ENCODE measurements at regions not wholly inside any gene's neighbourhood (a gene's known extent, or its start where the extent isn't known, plus 50 kb on each side); places are given as distances from the start of the nearest gene placed in this dataset.

- Mint-ChIP-seq H3K36me3 (ENCODE audit: low read depth) (no peaks in the 10 kb centered on the region), H3K27me3 (ENCODE audit: insufficient read depth) (no peaks in the 10 kb centered on the region), H3K9me3 (peaks cover 11% of the 10 kb centered on the region), H3K4me3 (no peak overlapping the region), H3K27ac (no peak overlapping the region), H3K4me1 (peaks cover 2% of the 10 kb centered on the region)
- 94 to 100% methylated on average over 1 to 2 of the region's 2 CpGs for WGBS, 2 experiments (ENCODE audit: insufficient coverage in 1 of 2, insufficient read length in 1 of 2)
- no peak for DNase-seq
- H3K9me3 ChIP-seq (ENCODE audit: control insufficient read depth, low read length) = peaks cover 12% of the 10 kb centered on the region
- no peaks in the 10 kb centered on the region for H3K4me1 ChIP-seq (ENCODE audit: control insufficient read depth, insufficient read depth, low read length)
- H3K27me3 ChIP-seq (ENCODE audit: control insufficient read depth, insufficient read depth, low read length, poor library complexity, severe bottlenecking) = no peaks in the 10 kb centered on the region
- TF ChIP-seq CTCF (conservative IDR thresholded peaks at IDR 0.05) = no peak
- H3K9ac ChIP-seq (ENCODE audit: extremely low read depth, low read length, poor library complexity, severe bottlenecking) = no peak overlapping the region
- no peak overlapping the region for H3K27ac ChIP-seq (ENCODE audit: low read depth, low read length)
- H3K4me3 ChIP-seq (ENCODE audit: low read length) = no peak overlapping the region
- no peaks in the 10 kb centered on the region for H3K36me3 ChIP-seq (ENCODE audit: control insufficient read depth, insufficient read depth, low read length)
Measured at GRCh38 chr1:80837066-80837465, 963.7 kb upstream of the ADGRL2 start.

GRCh38 chr1:80836505-80836904, 964.2 kb upstream of the ADGRL2 start:
- no peak for TF ChIP-seq CTCF (conservative IDR thresholded peaks at IDR 0.05)

GRCh38 chr1:80827666-80828065, 973.1 kb upstream of the ADGRL2 start:
- H3K4me3 ChIP-seq (ENCODE audit: low read length) = no peak overlapping the region
- no peak overlapping the region for H3K27ac Mint-ChIP-seq
- H3K36me3 Mint-ChIP-seq (ENCODE audit: low read depth) = no peaks in the 10 kb centered on the region
- TF ChIP-seq CTCF (conservative IDR thresholded peaks at IDR 0.05) = no peak
- H3K9ac ChIP-seq (ENCODE audit: extremely low read depth, low read length, poor library complexity, severe bottlenecking) = no peak overlapping the region
- H3K4me1 ChIP-seq (ENCODE audit: control insufficient read depth, insufficient read depth, low read length) = no peaks in the 10 kb centered on the region
- no peak overlapping the region for H3K4me3 Mint-ChIP-seq
- H3K4me1 Mint-ChIP-seq = no peaks in the 10 kb centered on the region
- no peak overlapping the region for H3K27ac ChIP-seq (ENCODE audit: low read depth, low read length)
- H3K36me3 ChIP-seq (ENCODE audit: control insufficient read depth, insufficient read depth, low read length) = no peaks in the 10 kb centered on the region
- no peaks in the 10 kb centered on the region for H3K27me3 ChIP-seq (ENCODE audit: control insufficient read depth, insufficient read depth, low read length, poor library complexity, severe bottlenecking)
- H3K27me3 Mint-ChIP-seq (ENCODE audit: insufficient read depth) = no peaks in the 10 kb centered on the region
- H3K9me3 Mint-ChIP-seq = no peaks in the 10 kb centered on the region
- DNase-seq = no peak
- H3K9me3 ChIP-seq (ENCODE audit: control insufficient read depth, low read length) = no peaks in the 10 kb centered on the region
- WGBS, 2 experiments (ENCODE audit: insufficient coverage in 1 of 2, insufficient read length in 1 of 2) = 92 to 94% methylated on average over 3 of the region's 3 CpGs

More at GRCh38 chr1:80836505-80836904, 964.2 kb upstream of the ADGRL2 start:
- Histone ChIP-seq H3K36me3 (ENCODE audit: control insufficient read depth, insufficient read depth, low read length) (no peaks in the 10 kb centered on the region), H3K4me1 (ENCODE audit: control insufficient read depth, insufficient read depth, low read length) (no peaks in the 10 kb centered on the region), H3K9me3 (ENCODE audit: control insufficient read depth, low read length) (peaks cover 7% of the 10 kb centered on the region), H3K27ac (ENCODE audit: low read depth, low read length) (no peak overlapping the region), H3K9ac (ENCODE audit: extremely low read depth, low read length, poor library complexity, severe bottlenecking) (no peak overlapping the region), H3K27me3 (ENCODE audit: control insufficient read depth, insufficient read depth, low read length, poor library complexity, severe bottlenecking) (no peaks in the 10 kb centered on the region), H3K4me3 (ENCODE audit: low read length) (no peak overlapping the region)
- H3K4me3 Mint-ChIP-seq = no peak overlapping the region
- H3K9me3 Mint-ChIP-seq = peaks cover 6% of the 10 kb centered on the region
- no peaks in the 10 kb centered on the region for H3K36me3 Mint-ChIP-seq (ENCODE audit: low read depth)
- no peak for DNase-seq
- 89% methylated on average over 1 of the region's 2 CpGs; no CpG with 5 or more reads in 1 of the 2 experiments for WGBS, 2 experiments (ENCODE audit: insufficient coverage in 1 of 2, insufficient read length in 1 of 2)
- no peaks in the 10 kb centered on the region for H3K27me3 Mint-ChIP-seq (ENCODE audit: insufficient read depth)
- no peak overlapping the region for H3K27ac Mint-ChIP-seq
- H3K4me1 Mint-ChIP-seq = peaks cover 2% of the 10 kb centered on the region

All from endodermal cell (in vitro differentiated cells).